ENCODE measurements at regions not wholly inside any gene's neighbourhood (a gene's known extent, or its start where the extent isn't known, plus 50 kb on each side); places are given as distances from the start of the nearest gene placed in this dataset.

GRCh38 chr3:67200618-67201017 lies 202.5 kb downstream of the KBTBD8 start:
- H4K20me1 ChIP-seq (ENCODE audit: insufficient read depth, low read length), result no peaks in the 10 kb centered on the region
- no peaks in the 10 kb centered on the region for H3K4me1 ChIP-seq (ENCODE audit: low read length)
- H3K79me2 ChIP-seq (ENCODE audit: low read length), result no peaks in the 10 kb centered on the region
- H2AFZ ChIP-seq (ENCODE audit: low read length), result no peak overlapping the region
- no peaks in the 10 kb centered on the region for H3F3A ChIP-seq (ENCODE audit: insufficient read depth, low read length)
- TF ChIP-seq CTCF (IDR thresholded peaks at IDR 0.05; ENCODE audit: low read length) (no peak), EZH2 (optimal IDR thresholded peaks at IDR 0.05; ENCODE audit: low read depth, low read length) (no peak), EZH2phosphoT487 (IDR thresholded peaks at IDR 0.05; ENCODE audit: low read length) (no peak)
- no peak overlapping the region for H3K4me3 ChIP-seq (ENCODE audit: low read length)
- H3K9me3 ChIP-seq (replicated peaks; ENCODE audit: insufficient read depth, low read length), result no peaks in the 10 kb centered on the region
- no peak for DNase-seq
- no peaks in the 10 kb centered on the region for H3K36me3 ChIP-seq (replicated peaks; ENCODE audit: insufficient read depth, low read length)
- no peak overlapping the region for H3K9ac ChIP-seq (ENCODE audit: low read length)
- no peaks in the 10 kb centered on the region for H3K27me3 ChIP-seq (replicated peaks; ENCODE audit: insufficient read depth, low read length)
- no peak overlapping the region for H3K27ac ChIP-seq (ENCODE audit: low read length)
- H3K9me2 ChIP-seq (replicated peaks; ENCODE audit: insufficient read depth, low read length), result no peaks in the 10 kb centered on the region
- H3K4me2 ChIP-seq (ENCODE audit: low read depth, low read length), result no peak overlapping the region

- Histone ChIP-seq H3K79me2 (ENCODE audit: low read length) (no peaks in the 10 kb centered on the region), H4K20me1 (ENCODE audit: insufficient read depth, low read length) (no peaks in the 10 kb centered on the region), H3F3A (ENCODE audit: insufficient read depth, low read length) (no peaks in the 10 kb centered on the region), H3K4me3 (ENCODE audit: low read length) (no peak overlapping the region), H3K27me3 (replicated peaks; ENCODE audit: insufficient read depth, low read length) (no peaks in the 10 kb centered on the region), H2AFZ (ENCODE audit: low read length) (no peak overlapping the region), H3K36me3 (replicated peaks; ENCODE audit: insufficient read depth, low read length) (no peaks in the 10 kb centered on the region), H3K27ac (ENCODE audit: low read length) (no peak overlapping the region), H3K4me2 (ENCODE audit: low read depth, low read length) (no peak overlapping the region), H3K9me3 (replicated peaks; ENCODE audit: insufficient read depth, low read length) (no peaks in the 10 kb centered on the region), H3K9me2 (replicated peaks; ENCODE audit: insufficient read depth, low read length) (no peaks in the 10 kb centered on the region), H3K9ac (ENCODE audit: low read length) (no peak overlapping the region), H3K4me1 (ENCODE audit: low read length) (no peaks in the 10 kb centered on the region)
- TF ChIP-seq EZH2phosphoT487 (IDR thresholded peaks at IDR 0.05; ENCODE audit: low read length), result no peak
- TF ChIP-seq CTCF (IDR thresholded peaks at IDR 0.05; ENCODE audit: low read length), result no peak
- no peak for TF ChIP-seq EZH2 (optimal IDR thresholded peaks at IDR 0.05; ENCODE audit: low read depth, low read length)
- DNase-seq, result no peak
Measured at GRCh38 chr3:67201026-67201425, 202.9 kb downstream of the KBTBD8 start.

GRCh38 chr3:67202053-67202452 lies 203.9 kb downstream of the KBTBD8 start:
- no peaks in the 10 kb centered on the region for H4K20me1 ChIP-seq (ENCODE audit: insufficient read depth, low read length)
- no peaks in the 10 kb centered on the region for H3K9me3 ChIP-seq (replicated peaks; ENCODE audit: insufficient read depth, low read length)
- H2AFZ ChIP-seq (ENCODE audit: low read length), result no peak overlapping the region
- H3K9ac ChIP-seq (ENCODE audit: low read length), result no peak overlapping the region
- H3K4me2 ChIP-seq (ENCODE audit: low read depth, low read length), result no peak overlapping the region
- no peak for DNase-seq
- no peak overlapping the region for H3K4me3 ChIP-seq (ENCODE audit: low read length)
- H3F3A ChIP-seq (ENCODE audit: insufficient read depth, low read length), result no peaks in the 10 kb centered on the region
- no peak for TF ChIP-seq EZH2phosphoT487 (IDR thresholded peaks at IDR 0.05; ENCODE audit: low read length)
- TF ChIP-seq EZH2 (optimal IDR thresholded peaks at IDR 0.05; ENCODE audit: low read depth, low read length), result no peak
- no peak for TF ChIP-seq CTCF (IDR thresholded peaks at IDR 0.05; ENCODE audit: low read length)
- no peaks in the 10 kb centered on the region for H3K9me2 ChIP-seq (replicated peaks; ENCODE audit: insufficient read depth, low read length)
- no peak overlapping the region for H3K27ac ChIP-seq (ENCODE audit: low read length)
- H3K36me3 ChIP-seq (replicated peaks; ENCODE audit: insufficient read depth, low read length), result no peaks in the 10 kb centered on the region
- no peaks in the 10 kb centered on the region for H3K79me2 ChIP-seq (ENCODE audit: low read length)
- H3K27me3 ChIP-seq (replicated peaks; ENCODE audit: insufficient read depth, low read length), result no peaks in the 10 kb centered on the region
- no peaks in the 10 kb centered on the region for H3K4me1 ChIP-seq (ENCODE audit: low read length)

All from MM.1S (cell line).